Dedifferentiated amniotic fluid mesenchymal stem cell (primary cell): ENCODE measurements at regions not wholly inside any gene's neighbourhood (a gene's known extent, or its start where the extent isn't known, plus 50 kb on each side); places are given as distances from the start of the nearest gene placed in this dataset.

Experiments
- DNase-seq: peaks from one replicate; pipeline ENCODE4 v3.0.0-alpha.2; 2016; ENCODE audit errors: extremely low spot score

DNA sequence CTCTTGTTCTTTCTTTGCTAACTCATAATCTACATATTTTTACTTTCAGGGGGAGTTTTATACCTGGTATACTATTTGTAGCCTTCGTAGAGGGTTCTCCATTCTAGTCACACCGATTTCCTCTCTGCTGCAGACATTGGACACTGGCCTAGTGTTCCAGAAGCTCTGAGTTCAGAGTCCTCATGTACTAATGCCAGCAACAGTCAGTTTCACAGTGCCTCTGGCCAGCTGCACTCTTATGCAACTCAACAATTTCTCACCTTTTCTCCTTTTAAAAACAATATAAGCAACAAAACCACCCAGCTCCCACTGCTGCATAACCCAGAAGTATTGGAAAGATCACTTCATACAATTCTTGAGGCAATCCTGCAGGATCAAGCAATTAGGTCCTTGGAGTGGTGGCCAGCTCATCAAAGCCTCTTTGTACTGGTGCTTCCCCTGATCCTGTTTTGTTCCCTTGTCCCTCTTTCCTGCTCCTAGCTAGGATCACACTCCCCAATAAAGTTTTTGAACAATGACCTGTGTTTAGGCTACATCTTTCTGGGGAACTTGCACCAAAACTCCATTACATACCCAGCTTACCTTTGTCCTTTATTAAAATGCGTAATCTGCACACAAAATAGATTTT is 98.1 kb upstream of the TUT7 start:
- DNase-seq = no peak

DNA sequence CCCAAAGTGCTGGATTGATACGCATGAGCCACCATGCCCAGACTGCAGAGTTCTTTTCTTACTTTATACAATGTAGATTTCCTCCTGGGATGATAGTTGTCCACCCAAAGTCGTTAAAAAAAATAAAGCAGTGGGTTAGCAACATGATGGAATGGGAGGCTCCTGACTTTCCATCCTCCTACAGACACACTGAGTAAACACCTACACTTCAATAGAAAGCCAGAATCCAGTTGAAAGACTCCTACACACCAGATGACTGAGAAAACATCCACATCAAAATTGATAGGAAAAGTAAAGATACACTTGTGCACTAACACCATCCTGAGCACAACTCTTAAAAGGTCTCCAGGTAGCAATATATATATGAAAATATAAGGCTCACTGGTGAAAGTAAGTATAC is 95.0 kb upstream of the TUT7 start:
- DNase-seq = no peak

DNA sequence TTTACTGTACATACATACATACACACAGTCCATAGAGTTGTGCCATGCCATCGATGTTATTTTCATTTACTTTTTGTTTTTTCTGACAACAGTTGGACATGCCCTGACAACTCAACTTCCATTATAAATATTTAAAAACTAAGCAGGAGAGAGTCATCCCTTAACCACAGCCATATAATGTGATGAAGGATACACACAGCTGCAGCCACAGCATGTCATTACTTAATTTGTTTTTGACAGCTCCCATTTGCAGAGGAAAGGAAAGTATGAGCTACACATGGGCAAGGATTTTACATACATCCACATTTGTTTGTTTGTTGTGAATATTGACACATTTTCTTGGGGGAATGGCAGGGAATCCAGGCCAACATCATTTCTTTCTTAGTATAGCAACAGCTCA is 91.5 kb upstream of the TUT7 start:
- no peak for DNase-seq

DNA sequence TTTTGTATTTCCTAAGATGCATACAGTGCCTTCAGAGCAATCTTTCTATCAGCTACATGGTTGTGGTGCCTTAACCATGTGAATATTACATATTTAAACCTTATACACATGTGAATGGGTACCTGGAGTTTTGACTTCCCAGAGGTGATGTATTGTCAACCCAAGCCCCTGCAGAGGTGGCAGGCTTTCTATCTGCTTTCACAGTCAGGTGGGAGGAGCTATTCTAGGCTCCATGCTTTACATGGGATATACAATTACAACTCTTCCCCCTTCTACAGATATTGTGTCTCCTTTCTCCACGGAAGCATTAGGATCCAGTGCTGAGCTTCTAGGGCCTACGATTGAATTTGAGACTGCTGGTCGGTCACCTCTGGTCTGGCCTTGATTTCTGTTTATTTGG is 89.8 kb upstream of the TUT7 start:
- no peak for DNase-seq

DNA sequence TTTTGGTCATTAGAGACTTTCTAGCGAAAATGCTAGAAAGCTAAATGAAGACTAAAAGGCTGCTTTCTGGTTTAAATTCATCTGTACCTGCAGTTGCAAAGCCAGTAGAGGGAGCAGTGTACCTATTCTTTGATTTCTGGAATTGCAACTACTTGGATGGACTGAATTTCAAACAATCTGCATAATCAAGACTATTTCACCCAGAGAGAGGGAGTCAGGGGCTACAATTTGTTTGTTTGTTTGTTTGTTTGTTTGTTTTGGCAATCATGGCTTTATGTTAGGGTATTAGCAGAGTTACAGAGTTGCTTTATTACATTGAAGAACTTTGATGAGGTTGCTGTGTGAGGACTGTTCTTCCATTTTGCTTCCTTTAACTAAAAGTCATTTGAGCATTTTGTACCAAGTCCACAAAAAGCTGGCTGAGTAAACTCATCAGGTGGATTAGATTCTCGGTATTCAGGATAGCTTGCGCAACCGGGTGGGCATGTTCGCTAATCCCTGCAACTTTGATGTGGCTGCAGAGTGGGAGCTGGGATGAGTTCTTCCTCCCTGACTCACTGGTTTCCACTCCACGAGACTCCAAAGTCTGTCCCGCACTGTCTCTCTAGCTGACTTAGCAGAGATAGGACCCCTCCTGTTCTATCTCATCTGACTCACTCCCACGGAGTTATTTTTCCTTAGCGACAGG is 80.0 kb upstream of the TUT7 start:
- DNase-seq = peak; percentile 86

DNA sequence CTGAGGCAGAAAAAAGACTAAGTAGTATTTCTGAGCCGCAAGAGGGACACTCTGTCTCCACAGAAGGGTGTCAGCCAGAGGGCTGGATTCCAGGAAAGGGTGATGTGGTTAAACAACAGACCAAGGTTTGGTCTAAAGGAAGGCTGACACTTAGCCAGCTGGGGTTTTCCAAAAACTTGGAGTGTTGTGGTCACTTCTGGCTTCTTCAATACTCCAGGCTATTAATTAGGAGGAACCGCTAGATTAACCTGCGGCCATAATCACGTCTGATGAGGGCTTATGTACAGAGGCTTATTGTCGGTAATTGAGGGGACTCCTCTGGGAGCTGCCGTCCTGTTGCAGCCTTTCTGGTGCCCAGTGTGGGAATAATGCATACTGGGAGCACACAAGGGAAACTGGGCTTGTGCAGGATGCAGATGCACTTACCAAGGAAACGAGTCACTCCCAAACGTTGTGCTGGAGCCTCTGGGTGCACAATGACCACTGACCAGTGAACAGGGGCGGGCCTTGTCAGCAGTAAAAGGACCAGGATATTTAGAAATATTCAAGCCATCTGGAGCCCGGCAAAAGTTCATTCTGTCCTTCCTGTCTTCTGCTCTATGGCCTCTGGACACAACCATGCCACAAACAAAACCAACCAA is 70.2 kb upstream of the TUT7 start:
- no peak for DNase-seq

DNA sequence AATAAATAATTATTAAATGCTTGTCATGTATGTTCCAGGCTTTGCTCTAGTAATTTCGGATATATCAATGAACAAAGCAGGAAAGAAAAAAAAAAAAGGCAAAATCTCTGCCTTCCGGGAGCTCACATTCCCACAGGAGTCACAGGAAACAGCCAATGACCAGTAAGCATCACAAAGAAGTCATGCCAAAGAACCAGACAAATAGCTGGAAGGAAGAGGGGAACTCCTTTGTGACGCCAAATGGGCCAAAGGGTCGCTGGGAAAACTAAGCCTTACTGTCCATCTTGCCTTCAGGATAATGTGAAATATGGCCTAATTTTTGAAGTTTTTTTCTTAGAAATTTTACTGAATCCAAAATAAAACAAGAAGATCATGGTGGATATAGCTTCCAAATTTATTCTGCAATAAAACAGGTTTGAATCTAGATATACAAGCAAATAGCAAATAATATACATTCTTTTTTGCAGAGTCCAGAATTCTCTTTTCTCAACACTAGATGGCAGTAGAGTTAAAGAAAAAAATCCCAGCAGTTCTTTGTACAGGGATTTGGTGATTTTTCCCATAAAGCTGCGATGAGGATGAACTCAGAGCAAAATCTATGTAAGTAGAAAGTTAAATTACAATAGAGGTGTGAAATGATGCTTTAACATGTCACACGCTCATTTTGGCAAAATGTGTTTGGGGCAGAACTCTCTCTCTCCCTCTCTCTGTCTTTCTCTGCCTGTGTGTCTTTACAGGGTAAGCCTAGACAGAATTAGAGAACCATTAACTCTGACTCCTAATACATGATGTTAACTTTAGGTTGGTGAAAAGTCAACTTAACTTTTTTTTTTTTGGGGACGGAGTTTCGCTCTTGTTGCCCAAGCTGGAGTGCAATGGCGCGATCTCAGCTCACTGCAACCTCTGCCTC is 60.0 kb upstream of the TUT7 start:
- peak; percentile 59 for DNase-seq

DNA sequence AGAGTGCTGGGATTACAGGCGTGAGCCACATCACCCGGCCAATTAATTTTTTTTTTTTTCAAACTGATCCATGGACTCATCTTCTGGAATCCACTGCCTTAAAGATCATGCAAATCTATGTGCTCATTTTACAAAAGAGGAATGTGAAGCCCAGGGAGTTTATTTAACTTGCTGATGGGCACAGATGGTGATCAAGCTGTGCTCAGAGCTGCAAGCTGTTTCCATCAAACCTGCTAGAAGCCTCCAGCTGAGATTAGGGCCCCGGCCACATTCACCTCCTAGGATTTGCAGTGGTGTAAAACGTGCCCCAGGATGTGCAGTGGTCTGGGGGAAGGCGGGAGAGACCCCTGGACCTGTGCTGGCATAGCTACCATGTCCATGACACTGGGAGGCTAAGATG is 56.1 kb upstream of the TUT7 start:
- no peak for DNase-seq

DNA sequence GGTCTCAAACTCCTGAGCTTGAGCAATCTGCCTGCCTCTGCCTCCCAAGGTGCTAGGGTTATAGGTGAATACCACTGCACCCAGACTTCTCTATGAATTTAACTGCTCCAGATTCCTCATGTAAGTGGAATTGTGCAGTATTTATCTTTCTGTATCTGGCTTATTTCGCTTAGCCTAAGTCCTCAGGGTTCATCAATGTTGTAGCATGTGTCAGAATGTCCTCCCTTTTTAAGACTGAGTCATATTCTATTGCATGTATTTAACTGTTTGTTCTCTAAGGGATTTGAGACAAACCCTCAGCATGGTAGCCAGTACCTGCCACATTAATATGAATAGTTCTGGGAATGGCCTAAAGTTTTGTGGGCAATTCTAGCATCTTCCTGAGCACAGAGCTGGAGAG is 53.9 kb upstream of the TUT7 start:
- DNase-seq = no peak

DNA sequence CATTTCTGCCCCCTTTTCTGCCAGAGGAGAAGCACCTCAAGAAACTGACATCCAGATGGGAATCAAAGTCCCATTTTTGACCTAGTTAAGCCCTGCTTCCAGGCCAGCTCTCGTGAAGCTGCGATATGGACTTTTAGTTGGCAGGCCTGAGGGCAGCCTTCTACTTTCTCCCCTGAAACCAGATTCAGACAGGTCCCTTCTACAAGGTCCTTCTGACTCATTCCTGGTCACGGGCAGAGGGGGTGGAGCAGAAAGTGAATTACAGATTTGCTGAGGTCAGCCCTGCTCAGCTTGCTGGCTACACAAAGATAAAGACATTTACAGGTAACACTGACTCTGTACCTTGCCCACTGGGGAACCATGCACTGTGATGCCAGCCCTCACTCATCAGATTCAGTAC is 52.8 kb upstream of the TUT7 start:
- no peak for DNase-seq

DNA sequence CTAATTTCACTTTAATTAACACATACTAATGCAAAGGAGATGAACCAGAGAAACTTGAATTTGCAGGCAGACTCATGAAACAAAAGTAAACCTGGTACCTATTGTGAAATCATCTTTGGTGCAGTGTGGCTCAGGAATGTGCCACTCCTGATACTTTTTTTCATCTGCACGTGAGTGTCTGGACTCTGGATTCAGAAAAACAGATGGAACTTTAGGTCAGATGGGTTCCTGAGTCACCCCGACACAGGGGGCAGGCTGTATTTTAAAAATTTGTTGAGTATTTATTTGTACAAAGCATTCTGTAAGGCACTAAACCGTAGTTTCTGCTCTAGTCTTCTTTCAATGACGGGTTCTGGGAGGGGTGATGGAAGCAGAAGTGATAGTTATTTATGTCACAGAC is 52.2 kb upstream of the TUT7 start:
- peak; percentile 26 for DNase-seq

DNA sequence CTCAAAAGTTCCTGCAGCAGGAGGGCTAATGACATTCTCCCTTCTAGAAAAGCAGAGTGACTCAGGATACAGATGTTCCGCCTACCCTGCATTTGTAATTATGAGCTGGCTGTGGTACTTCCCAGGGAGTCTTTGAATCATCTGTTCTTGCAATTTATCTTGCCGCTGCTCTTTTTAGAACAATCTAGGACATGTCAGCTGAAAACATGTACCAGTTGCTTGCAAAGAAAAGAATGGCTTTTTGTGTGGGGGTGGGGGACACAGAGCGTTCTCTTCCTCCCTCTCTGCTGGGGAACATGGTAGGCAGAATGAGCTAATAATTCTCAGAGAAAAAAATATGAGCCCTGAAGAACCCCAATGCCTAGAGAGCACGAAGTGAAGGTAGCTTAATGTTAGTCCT is 51.7 kb upstream of the TUT7 start:
- DNase-seq = peak; percentile 74

DNA sequence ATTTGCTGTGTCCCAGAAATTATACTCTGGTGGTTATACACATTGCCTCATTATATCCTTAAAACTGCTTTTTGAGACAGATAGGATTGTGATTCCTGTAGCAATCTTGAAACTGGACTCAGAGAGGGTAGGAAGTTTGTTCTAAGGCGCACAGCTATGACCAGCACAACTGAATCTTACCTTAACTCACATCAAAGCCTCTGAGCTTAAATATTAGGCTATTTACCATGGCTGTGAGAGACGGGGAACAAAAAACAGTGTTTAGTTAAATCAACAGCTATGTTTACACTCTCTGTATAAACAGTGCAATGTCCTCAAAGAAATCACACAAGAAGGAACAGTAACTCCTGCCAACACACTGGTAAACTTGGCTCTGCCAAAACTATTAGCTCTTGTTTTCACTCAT is 50.9 kb upstream of the TUT7 start:
- DNase-seq = no peak
